ENCODE measurements at regions not wholly inside any gene's neighbourhood (a gene's known extent, or its start where the extent isn't known, plus 50 kb on each side); places are given as distances from the start of the nearest gene placed in this dataset.

DNA sequence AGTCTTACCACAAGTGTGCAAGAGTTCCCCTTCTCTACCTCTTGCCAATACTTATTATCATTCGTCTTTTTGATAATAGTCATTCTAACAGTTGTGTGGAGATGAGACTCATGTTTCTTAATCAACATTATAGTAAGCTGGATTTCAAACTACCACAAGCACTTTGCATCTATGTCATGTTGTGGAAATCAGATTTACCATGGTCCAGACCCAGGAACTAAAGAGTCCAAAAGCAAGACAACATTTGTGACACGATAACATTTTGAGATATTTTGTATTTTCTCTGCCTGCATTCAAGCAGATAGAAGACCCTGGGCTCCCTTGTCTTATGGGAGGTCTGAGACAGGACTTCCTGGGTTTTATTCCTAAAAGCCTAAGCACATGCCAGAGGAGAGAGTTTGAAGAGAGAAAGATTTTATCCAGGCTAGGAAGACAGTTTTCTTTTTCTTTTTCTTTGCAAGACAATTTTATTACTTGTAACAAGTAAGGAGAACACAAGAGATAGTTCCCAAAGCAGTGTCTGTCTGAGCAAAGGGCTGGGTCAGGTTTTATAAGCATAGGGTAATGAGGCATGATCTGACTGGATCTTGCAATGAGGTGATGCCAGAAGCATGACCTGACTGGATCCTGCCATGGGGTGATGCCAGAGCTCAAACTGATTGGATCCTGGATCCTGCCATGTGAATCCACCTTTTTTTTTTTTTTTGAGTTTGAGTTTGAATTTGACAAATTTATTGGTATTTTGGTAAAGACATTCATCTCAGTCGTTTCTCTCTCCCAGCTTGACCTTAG lies 180.5 kb upstream of the HMGA2 start:
- TF ChIP-seq GABPA (IDR thresholded peaks at IDR 0.05; ENCODE audit: low read depth) = no peak
- TF ChIP-seq CTCF (IDR thresholded peaks at IDR 0.05; ENCODE audit: insufficient read depth, low read length) = no peak
- TF ChIP-seq POLR2AphosphoS5 (IDR thresholded peaks at IDR 0.05; ENCODE audit: low read depth) = no peak

Measured in HL-60 (cell line).